ENCODE measurements at regions not wholly inside any gene's neighbourhood (a gene's known extent, or its start where the extent isn't known, plus 50 kb on each side); places are given as distances from the start of the nearest gene placed in this dataset.

GRCh38 chr3:46146548-46146947 lies 61.6 kb downstream of the CCR1 start:
- no peak for DNase-seq

DNA sequence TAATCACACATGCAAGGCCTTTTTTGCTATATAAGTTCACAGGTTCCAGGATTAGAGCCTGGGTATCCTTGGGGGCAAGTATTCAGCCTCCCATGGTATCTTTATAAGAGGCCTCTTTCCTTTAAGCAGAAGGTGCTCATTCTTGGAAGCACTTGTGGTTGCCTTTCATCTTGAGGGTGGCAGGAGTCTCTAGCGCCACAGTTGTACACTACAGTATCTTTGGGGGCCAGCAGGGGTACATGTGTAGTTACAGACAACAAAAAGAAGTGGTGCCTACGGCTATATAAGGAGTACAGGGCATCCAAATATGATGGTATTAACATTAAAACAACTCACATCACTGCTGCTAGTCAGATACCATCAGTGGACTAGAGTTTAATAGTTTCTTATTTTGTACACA lies 62.1 kb downstream of the CCR1 start:
- DNase-seq: no peak

DNA sequence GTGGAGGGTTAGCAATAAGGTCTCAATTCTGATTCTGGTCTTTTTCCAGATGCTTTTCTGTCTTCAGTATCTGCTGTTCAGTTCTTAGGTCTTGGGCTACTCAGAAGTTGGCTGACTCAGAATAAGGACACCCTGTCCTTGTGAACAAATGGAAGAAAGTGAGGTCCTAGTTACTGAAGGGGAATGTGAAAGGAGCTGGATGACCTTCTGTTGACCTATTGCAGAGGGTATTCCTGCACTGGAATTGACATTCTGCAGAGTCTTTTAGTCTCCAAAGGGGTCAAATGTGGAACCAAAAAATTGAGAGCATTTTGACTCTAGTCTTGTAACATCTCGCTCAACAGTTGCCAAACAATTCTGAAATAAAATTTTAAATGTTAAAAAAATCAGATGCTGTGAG lies 63.0 kb downstream of the CCR1 start:
- no peak for DNase-seq

- DNase-seq: no peak
Observed at GRCh38 chr3:46143951-46144473, 64.1 kb downstream of the CCR1 start.

GRCh38 chr3:46141813-46142212 lies 66.3 kb downstream of the CCR1 start:
- DNase-seq: no peak

DNA sequence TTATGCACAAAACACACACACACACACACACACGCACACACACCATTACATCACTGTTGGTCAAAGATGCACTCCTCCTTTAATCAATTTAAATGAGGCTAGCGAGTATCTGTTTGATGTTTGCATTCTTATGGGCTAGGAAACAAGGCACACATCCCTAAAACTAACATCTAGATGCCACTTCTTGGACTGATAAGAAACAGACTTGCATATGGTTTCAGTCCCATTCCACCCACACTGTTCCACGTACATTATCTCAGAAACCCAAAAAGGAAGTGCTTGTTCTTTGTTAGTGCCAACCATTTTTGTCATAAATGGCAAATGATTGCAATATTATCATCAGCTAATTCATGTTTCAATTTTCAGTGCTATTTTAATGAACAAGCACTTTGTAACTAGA lies 69.5 kb downstream of the CCR1 start:
- peak; percentile 9 for DNase-seq

- no peak for DNase-seq
Observed at GRCh38 chr3:46135475-46135874, 72.6 kb downstream of the CCR1 start.

DNA sequence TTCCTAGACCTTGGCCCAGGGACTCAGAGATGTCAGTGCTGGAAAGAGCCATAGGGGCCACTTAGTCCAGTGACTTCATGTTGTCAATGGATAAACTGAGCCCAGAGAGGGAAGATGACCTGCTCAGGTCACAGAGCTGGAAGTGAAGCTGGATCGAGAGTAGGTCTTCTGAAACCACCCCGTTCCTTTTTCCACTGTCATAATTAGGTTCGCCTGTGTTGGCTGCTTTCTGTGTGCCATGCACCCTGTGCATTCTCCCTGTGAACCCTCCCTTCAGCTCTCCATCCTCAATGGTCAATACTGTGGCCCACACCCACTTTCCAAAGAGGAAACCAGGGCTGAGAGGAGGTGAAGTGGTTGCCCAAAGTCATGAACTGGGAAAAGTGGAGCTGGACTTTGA lies 74.8 kb downstream of the CCR1 start:
- DNase-seq: no peak

GRCh38 chr3:46132565-46132964 lies 75.5 kb downstream of the CCR1 start:
- DNase-seq: no peak

DNA sequence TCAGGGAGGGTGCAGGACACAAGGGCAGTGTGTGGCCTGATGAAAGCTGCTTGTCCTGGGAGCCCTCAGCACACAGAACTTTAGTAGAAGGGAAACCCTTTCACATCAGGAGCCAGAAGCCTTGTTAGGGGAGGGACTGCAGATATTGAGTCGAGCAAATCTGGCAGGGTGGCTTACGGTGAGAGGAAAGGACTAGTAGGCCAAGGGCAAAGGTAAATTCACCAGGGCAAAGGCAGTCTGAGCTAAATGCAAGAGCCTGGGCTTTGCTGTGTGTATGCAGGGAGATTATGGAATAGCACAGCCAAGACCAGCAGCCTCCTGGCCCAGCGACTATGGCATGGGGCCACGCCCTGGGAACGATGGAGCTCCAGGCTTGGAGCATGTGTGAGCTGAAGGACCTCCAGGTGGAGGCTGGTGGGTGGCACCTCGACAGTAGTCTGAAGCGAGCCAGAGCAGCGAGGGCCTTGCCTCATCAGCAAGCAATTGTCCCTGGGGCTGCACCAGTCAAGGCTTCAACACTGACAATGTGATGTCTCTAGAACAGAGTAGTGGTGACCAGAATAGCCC lies 76.1 kb downstream of the CCR1 start:
- DNase-seq: no peak

DNA sequence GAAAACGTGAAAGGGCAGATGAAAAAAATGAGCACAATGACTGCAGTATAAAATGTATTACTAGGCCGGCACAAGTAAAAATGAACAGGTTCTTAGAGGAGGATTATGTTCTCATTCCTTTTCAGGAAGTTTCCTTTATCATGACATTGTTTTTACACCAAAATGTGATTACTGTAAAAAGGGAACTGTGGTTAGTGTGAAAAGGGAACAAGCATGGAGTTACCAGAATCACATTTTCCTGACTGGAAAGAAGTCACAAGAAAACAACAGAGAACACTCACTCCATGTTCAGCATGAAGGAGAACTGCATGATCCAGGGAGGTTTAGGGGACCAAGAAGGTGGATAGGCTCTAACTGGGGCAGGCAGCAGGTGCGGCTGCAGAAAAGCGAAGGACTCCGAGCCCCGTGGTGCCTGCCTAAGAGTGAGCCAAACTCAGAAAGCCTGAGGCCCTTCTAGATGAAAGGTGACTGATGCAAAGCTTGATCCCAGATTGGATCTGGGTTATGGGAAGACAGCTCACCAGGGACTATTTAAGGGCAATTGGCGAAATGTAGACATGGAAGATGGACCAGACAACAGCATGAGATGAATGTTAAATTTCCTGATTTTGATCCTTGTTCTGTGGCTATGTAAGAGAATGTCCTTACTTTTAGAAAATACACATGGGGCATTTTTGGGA lies 77.3 kb downstream of the CCR1 start:
- no peak for DNase-seq

DNA sequence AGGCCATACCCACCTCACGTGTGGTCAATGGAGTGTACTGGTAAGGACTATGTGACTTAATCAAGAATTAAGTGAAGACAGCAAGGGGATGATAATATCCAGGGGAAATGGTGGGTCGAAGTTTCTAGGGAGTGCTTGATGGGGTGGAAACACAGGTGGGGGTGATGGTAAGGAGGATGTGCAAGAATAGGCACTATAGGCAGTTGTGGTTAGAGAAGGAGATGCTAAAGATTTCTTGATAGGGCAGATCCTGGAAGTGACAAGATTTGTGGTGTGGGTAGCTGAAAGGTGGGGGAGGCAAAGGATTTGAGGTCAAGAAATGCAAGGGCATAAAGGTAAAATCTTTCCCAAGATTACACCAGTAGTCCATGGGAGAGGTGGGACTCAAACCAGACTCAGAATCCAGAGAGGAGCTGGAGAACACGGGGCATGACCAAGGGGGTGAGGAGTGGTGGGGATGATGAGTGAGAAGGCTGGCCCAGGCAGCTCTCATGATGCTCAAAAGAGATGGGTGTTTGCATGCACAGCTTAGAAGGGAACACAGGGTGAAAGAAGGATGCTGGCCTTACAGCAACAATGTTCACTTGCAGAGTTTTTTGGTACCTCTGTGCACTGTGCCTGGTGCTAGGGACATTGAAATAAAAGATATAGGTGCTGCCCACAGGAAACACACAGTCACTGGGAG lies 78.4 kb downstream of the CCR1 start:
- no peak for DNase-seq

GRCh38 chr3:46127503-46127902 lies 80.6 kb downstream of the CCR1 start:
- DNase-seq: no peak

DNA sequence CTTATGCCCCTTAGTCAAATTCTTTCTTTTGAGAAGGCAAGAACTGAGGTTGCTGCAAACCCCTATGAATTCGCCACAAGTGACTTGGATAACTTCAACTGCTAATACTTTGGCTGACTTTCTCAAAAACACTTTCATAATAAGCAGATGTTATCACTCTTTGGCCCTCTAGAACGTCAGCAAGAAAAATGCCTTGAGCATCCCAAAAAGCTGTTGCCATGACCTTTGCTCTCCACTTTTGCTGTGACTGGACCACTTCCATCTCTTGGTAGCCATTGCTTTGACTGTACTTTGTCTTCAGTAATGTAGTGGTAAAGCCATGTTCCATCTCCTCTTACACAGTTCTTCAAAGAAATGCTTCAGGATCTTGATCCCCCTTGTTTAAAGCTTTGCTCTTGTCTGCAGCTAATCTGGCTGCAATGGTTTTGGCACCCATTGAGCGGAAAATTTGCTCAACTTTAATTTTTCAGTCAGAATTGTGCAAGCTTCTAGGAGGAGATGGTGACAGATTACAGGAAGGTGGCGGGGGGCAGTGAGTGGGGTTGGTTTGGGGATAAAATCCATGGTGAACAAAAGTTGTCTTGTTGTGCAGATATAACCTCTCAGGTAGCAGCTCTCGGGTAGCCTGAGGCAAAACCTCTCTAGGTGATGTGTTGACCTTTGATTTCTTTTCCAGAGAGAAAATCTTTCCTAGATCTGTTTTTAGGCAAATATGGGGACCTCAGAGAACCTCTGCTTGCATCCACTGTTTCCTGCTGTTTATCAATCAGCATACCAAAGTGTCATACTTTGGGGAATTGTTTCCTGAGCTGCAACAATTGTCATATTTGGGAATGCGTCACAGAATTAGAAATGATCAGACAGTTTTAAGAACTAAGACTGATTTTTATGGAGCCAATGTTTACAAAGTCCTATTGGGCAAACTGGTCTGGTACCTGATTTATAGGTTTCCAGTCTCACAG lies 83.6 kb downstream of the CCR1 start:
- DNase-seq: no peak

DNA sequence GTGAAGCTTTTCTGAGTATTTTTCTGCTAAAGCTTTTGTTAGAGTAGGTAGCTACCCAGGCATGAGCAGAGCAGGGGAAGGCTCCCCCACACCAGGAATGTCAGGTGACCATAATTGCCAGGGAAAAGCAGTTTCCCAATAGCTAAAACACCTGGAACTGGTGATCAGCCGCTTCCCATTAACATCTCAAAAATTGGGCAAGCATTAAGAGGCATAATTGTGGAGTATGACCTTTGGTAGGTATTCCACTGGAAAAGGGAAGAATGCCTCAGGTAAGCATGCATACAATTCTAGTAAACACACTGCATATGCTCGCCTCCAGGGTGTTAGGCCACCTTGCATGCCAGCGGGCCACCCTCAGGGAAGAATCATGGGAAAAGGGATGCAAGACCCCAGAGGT lies 84.5 kb downstream of the CCR1 start:
- no peak for DNase-seq

DNA sequence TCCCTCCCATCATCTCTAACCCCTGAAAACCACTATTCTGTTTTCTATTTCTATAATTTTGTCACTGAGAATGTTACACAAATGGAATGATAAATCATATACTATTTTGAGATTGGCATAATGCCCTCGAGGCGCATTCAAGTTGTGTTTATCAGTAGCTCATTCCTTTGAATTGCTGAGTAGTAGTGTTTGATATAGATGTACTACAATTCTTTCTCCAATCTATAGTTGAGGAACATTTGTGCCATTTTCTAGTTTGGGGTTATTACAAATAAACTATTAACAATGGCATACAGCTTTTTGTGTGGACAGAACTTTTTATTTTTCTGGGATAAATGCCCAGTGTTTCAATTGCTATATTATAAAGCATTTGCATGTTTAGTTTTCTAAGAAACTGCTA lies 86.0 kb downstream of the CCR1 start:
- DNase-seq: no peak

- DNase-seq: no peak
Observed at GRCh38 chr3:46120983-46121382, 87.1 kb downstream of the CCR1 start.

DNA sequence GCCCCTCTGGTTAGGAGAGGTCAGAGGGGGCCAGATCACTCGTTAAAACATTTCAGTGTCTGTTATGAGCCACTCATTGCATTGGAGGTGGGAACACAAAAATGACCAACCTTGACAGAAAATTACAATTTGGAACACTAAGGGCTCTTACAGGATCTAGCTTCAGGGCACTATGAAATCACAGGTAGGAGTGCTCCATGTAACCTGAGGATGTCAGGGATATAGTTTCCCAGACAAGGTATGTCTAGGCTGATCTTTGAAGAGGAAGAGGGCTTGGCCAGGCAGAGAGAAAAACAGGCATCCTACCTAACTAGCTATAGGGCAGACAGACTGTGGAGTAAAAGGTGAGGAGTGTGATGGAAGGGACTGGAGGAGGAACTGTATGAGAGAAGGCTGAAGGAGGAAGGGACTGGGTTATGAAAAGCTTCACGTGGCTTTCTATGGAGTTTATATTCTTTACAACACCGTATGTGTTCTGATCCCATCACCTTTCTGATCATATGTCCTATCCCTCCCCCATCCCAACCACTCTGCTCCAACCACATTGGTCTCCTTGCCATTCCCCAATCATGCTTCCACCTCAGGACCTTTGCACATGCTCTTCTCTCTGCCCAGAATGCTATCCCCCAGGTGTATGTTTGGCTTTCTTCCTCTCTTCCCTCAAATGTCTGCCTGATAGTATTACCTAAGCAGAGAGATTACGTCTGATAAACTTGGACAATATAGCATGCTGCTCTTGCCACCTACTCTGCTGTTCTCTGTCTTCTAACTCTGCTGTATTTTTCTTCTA lies 88.2 kb downstream of the CCR1 start:
- no peak for DNase-seq

DNA sequence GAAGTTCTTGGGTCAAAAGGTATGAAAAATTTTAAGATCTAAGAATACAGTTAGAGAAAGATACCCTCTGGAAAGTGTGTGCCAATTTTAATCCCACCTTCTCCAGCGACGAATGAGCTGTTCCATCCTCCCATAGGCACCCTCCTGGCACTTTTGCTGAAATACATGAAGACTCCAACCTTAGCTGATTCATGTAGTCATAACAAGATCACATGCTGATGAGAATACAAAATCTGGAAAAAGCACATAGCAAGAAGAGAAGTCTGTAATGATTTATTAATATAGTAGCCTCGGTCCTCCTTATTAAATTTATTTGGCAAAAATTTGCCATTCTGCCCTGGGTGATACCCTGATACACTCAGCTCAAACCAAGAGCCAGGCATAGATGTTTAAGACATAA lies 88.9 kb downstream of the CCR1 start:
- no peak for DNase-seq

DNA sequence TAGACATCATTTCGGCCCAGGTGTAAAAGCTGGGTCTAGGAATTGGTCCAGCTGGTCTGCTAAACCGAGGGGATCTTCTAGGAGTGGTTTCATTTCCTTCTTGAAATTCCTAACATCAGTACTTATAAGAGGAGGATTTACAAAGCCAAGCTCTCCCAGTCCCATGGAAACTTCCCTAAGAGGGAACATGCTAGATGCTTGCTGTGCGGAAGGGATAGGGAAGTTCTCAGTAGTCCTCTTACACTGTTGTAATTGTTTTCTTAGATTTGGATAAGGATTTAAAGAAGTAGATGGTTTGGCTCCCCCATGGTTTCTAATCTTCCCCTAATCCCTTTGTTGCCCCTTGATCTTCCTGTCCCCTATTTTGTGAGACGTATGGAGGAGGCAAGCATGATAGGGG lies 89.7 kb upstream of the XCR1 start:
- no peak for DNase-seq

DNA sequence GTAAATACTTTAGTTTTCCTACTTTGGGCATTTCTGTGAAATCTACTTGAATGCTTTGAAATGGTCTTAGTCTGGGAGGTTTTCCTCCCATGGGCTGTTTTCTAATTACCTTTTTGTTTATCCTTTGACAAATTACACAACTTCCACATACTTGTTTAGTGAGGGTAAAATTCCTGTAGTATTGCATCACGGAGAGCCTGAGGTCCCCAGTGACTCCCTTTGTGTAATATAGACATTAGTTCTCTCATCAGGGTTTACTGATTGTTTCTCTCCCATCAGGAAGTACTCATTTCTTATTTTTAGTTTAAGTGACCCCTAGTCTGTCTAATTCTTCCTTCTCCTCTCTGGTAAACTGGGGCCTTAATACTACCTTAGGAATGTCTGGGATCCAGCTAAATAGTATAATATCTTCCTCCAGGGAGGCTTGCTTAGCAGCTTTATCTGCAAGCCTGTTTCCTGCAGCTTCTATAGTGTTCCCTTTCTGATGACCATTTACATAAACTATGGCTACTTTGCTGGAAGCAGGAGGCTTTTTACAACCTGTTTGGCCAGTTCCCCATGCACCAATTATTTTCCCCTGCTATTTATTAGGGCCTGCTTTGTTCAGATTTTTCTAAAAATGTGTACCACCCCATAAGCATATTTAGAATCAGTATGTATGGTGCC lies 87.2 kb upstream of the XCR1 start:
- no peak for DNase-seq

DNA sequence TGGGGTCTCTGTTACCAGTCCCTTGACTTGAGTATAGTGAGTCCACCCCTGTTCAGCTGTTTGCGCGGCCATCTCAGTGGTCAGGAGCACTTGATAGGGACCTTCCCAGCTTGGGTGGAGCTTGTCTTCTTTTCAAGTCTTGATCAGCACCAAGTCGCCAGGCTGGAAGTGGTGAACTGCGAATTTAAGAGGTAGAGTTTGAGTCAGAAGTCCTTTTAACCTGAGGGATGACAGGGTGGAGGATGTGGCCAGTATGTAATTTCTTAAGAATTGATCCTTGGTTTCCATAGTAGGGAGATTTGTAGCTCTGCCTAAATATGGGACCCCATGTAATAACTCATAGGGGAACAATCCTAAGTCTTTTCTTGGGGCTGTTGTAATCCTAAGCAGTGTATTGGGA lies 86.3 kb upstream of the XCR1 start:
- no peak for DNase-seq
